Stomach (tissue), 8 donors: ENCODE measurements at regions not wholly inside any gene's neighbourhood (a gene's known extent, or its start where the extent isn't known, plus 50 kb on each side); places are given as distances from the start of the nearest gene placed in this dataset.

Experiments
- DNase-seq, 2 donors: peaks; one replicate each; pipeline versions ENCODE4 v3.0.0 to v3.0.0-alpha.2; 2013 to 2019
- H3K27ac ChIP-seq, 5 donors: fragments of 200-600 bp in 4 of 5; sonication (generic) in 4 of 5; one replicate each; pipeline ENCODE4 v1.5.1; 2013 to 2019; ENCODE audit warnings: mild to moderate bottlenecking in 1 of 5, moderate library complexity in 1 of 5
- H3K27me3 ChIP-seq, 3 donors: fragments of 200-600 bp; sonication (generic); one replicate each; pipeline ENCODE4 v1.5.1; 2017 to 2019; ENCODE audit warnings: mixed run types in 1 of 3
- H3K36me3 ChIP-seq, 4 donors: fragments of 200-600 bp; sonication (generic); 1 replicate in 3 of 4; 2 replicates in 1 of 4; pipeline ENCODE4 v1.5.1; 2016 to 2019
- H3K4me1 ChIP-seq, 4 donors: fragments of 200-600 bp; sonication (generic); one replicate each; pipeline ENCODE4 v1.5.1; 2016 to 2019
- H3K4me3 ChIP-seq, 4 donors: fragments of 200-600 bp; sonication (generic) in 3 of 4; one replicate each; pipeline ENCODE4 v1.5.1; 2016 to 2019; ENCODE audit warnings: mild to moderate bottlenecking in 1 of 4
- H3K9me3 ChIP-seq, 4 donors: fragments of 200-600 bp; sonication (generic); one replicate each; pipeline ENCODE4 v1.5.1; 2016 to 2019
- EP300 ChIP-seq: sonication (generic); formaldehyde crosslinking; IDR thresholded peaks from one replicate; pipeline ENCODE4 v1.6.1; 2017; ENCODE audit warnings: antibody characterized with exemption
- POLR2A ChIP-seq, 4 donors: fragments of 450-650 bp; IDR thresholded peaks; one replicate each; pipeline ENCODE4 v1.6.1; 2016; ENCODE audit warnings: antibody characterized with exemption in 4 of 4, control low read depth in 2 of 4, mild to moderate bottlenecking in 1 of 4, moderate library complexity in 1 of 4
- POLR2AphosphoS5 ChIP-seq, 3 donors: sonication (generic); formaldehyde crosslinking; IDR thresholded peaks; one replicate each; pipeline ENCODE4 v1.6.1; 2016; ENCODE audit warnings: antibody characterized with exemption in 3 of 3
- whole genome bisulfite sequencing, 5 donors: extraction: QIAGEN DNeasy Blood & Tissue Kit in 3 of 5; methylation state at CpG; one replicate each; pipeline versions ENCODE4 v1.1.5 to v1.1.7; 2013 to 2018; 5-methylcytosine and 5-hydroxymethylcytosine counted together
- intact Hi-C: fragments of 100-400 bp; cut with DNase I; formaldehyde crosslinking; loops from one replicate; pipeline ENCODE4 v1.15.1; 2023; ENCODE audit warnings: low total_unique reads
- TF ChIP-seq, protein P1 (sequence below), 7 experiments: fragments of 450-650 bp in 4 of 7; fragments of 200-600 bp in 3 of 7; sonication (generic) in 3 of 7; IDR thresholded peaks; one replicate each; pipeline ENCODE4 v1.5.1; 2016 to 2019; ENCODE audit warnings: antibody characterized with exemption in 7 of 7, control low read depth in 2 of 7, mild to moderate bottlenecking in 1 of 7
- donor health status: healthy with polysubstance abuse.
- donor health status: Bipolar disorder and iron deficiency.
- donor health status: healthy.

GRCh38 chr6:169869301-169869700 is 117.9 kb downstream of the ERMARD start:
- 87 to 96% (median 92%) methylated on average over 10 to 11 of the region's 11 CpGs for WGBS, 5 donors

GRCh38 chr6:169868458-169868857 is 117.0 kb downstream of the ERMARD start:
- intact Hi-C loops: no loop called here
- DNase-seq: peak; percentile 57 to 73
- peaks cover 0 to 6% (median 0%) of the 10 kb centered on the region in 4 donors for H3K4me1 ChIP-seq
- H3K9me3 ChIP-seq: no peaks in the 10 kb centered on the region
- H3K27ac ChIP-seq: peak overlapping the region in 1 of 5 donors; percentile 20
- no peak overlapping the region for H3K4me3 ChIP-seq
- TF ChIP-seq POLR2AphosphoS5 (IDR thresholded peaks at IDR 0.05): no peak
- TF ChIP-seq POLR2A (IDR thresholded peaks at IDR 0.05): no peak
- TF ChIP-seq EP300: no peak
- TF ChIP-seq, protein P1, sequence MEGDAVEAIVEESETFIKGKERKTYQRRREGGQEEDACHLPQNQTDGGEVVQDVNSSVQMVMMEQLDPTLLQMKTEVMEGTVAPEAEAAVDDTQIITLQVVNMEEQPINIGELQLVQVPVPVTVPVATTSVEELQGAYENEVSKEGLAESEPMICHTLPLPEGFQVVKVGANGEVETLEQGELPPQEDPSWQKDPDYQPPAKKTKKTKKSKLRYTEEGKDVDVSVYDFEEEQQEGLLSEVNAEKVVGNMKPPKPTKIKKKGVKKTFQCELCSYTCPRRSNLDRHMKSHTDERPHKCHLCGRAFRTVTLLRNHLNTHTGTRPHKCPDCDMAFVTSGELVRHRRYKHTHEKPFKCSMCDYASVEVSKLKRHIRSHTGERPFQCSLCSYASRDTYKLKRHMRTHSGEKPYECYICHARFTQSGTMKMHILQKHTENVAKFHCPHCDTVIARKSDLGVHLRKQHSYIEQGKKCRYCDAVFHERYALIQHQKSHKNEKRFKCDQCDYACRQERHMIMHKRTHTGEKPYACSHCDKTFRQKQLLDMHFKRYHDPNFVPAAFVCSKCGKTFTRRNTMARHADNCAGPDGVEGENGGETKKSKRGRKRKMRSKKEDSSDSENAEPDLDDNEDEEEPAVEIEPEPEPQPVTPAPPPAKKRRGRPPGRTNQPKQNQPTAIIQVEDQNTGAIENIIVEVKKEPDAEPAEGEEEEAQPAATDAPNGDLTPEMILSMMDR (IDR thresholded peaks at IDR 0.05): no peak
- H3K27me3 ChIP-seq: no peaks in the 10 kb centered on the region
- H3K36me3 ChIP-seq: no peaks in the 10 kb centered on the region
- 66 to 77% (median 69%) methylated on average over 19 of the region's 19 CpGs for WGBS, 5 donors

More at GRCh38 chr6:169869301-169869700, 117.9 kb downstream of the ERMARD start:
- Histone ChIP-seq H3K4me3 (no peak overlapping the region), H3K36me3 (no peaks in the 10 kb centered on the region), H3K9me3 (no peaks in the 10 kb centered on the region), H3K27me3 (no peaks in the 10 kb centered on the region), H3K4me1 (peaks cover 0 to 6% (median 0%) of the 10 kb centered on the region in 4 donors), H3K27ac (no peak overlapping the region)
- no peak for DNase-seq
- TF ChIP-seq EP300 (no peak), POLR2AphosphoS5 (IDR thresholded peaks at IDR 0.05) (no peak), POLR2A (IDR thresholded peaks at IDR 0.05) (no peak)
- TF ChIP-seq, protein P1 (IDR thresholded peaks at IDR 0.05): no peak
- intact Hi-C loops: no loop called here

GRCh38 chr6:169867751-169868191 is 116.3 kb downstream of the ERMARD start:
- Histone ChIP-seq H3K36me3 (no peaks in the 10 kb centered on the region), H3K27me3 (no peaks in the 10 kb centered on the region), H3K27ac (peak overlapping the region in 1 of 5 donors; percentile 20), H3K9me3 (no peaks in the 10 kb centered on the region), H3K4me3 (no peak overlapping the region), H3K4me1 (peaks cover 0 to 6% (median under 1%) of the 10 kb centered on the region in 4 donors)
- TF ChIP-seq, protein P1 (IDR thresholded peaks at IDR 0.05): no peak
- TF ChIP-seq EP300: no peak
- TF ChIP-seq POLR2A (IDR thresholded peaks at IDR 0.05): no peak
- TF ChIP-seq POLR2AphosphoS5 (IDR thresholded peaks at IDR 0.05): no peak
- 83 to 89% (median 85%) methylated on average over 10 to 12 of the region's 12 CpGs for WGBS, 5 donors
- peak in 1 of 2 donors; percentile 22 for DNase-seq
- intact Hi-C loops: no loop called here

GRCh38 chr6:169866668-169867521 is 115.5 kb downstream of the ERMARD start:
- H3K27ac ChIP-seq: no peak overlapping the region

More at GRCh38 chr6:169866668-169867521, 115.5 kb downstream of the ERMARD start:
- peak in 1 of 2 donors; percentile 11 for DNase-seq
- Histone ChIP-seq H3K9me3 (no peaks in the 10 kb centered on the region), H3K36me3 (no peaks in the 10 kb centered on the region), H3K4me1 (peaks cover 0 to 13% (median 5%) of the 10 kb centered on the region in 4 donors), H3K4me3 (no peak overlapping the region), H3K27me3 (no peaks in the 10 kb centered on the region)
- intact Hi-C loops: no loop called here
- WGBS, 5 donors: 76 to 86% (median 82%) methylated on average over 16 to 18 of the region's 18 CpGs
- TF ChIP-seq EP300: no peak
- TF ChIP-seq POLR2A (IDR thresholded peaks at IDR 0.05): no peak
- TF ChIP-seq POLR2AphosphoS5 (IDR thresholded peaks at IDR 0.05): no peak
- TF ChIP-seq, protein P1 (IDR thresholded peaks at IDR 0.05): no peak
